ENCODE measurements at regions not wholly inside any gene's neighbourhood (a gene's known extent, or its start where the extent isn't known, plus 50 kb on each side); places are given as distances from the start of the nearest gene placed in this dataset.

DNA sequence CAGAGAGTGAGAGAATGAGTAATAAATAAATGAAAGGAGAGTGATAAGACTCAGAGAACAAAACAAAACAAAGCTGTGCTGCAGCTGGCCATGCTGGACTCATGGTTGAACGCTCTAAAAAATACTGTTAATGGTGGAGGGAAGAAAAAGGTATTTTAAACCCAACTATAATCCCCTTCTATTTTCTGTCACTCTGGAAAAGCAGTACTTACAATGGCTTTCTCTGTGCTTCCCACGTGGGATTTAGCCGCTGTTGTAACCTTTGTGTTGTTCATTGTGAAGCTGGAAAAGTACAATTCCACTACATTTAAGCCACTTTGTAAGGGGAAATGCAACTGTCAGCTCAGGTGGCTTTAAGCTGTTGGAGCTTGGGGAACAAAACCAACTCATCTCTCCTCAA, 917.7 kb downstream of the IGSF11 start:
- Histone ChIP-seq H3K27me3 (no peaks in the 10 kb centered on the region), H3K4me3 (replicated peaks in 1 of 3) (no peak overlapping the region), H3K9me3 (no peaks in the 10 kb centered on the region), H3K4me1 (no peaks in the 10 kb centered on the region), H3K36me3 (no peaks in the 10 kb centered on the region), H3K27ac (no peak overlapping the region)
- no peak for TF ChIP-seq POLR2A (IDR thresholded peaks at IDR 0.05)
- TF ChIP-seq, protein P1, sequence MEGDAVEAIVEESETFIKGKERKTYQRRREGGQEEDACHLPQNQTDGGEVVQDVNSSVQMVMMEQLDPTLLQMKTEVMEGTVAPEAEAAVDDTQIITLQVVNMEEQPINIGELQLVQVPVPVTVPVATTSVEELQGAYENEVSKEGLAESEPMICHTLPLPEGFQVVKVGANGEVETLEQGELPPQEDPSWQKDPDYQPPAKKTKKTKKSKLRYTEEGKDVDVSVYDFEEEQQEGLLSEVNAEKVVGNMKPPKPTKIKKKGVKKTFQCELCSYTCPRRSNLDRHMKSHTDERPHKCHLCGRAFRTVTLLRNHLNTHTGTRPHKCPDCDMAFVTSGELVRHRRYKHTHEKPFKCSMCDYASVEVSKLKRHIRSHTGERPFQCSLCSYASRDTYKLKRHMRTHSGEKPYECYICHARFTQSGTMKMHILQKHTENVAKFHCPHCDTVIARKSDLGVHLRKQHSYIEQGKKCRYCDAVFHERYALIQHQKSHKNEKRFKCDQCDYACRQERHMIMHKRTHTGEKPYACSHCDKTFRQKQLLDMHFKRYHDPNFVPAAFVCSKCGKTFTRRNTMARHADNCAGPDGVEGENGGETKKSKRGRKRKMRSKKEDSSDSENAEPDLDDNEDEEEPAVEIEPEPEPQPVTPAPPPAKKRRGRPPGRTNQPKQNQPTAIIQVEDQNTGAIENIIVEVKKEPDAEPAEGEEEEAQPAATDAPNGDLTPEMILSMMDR (IDR thresholded peaks at IDR 0.05), result no peak
- 50 to 53% methylated on average over 3 of the region's 3 CpGs for WGBS, 2 donors
- intact Hi-C loops (cut with DNase I), result no loop called here
- DNase-seq, result no peak

DNA sequence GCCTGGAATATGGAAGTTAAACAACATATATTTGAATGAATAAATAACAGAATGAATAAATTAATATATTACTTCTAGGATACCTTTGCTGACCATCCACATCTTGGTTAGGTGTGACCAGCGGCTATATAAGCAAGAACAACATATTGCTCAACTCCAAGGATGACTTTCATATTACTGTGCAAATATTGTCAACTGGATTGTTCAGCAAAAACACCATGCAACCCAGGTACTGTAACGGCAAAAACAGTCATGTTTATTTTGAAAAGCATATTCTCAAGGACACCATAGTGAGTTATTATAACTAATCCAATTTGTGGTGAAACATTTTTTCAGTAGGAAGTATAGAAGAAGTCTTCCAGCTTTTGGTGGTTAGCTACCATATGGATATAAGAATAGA, 907.9 kb downstream of the IGSF11 start:
- Histone ChIP-seq H3K4me1 (no peaks in the 10 kb centered on the region), H3K27ac (no peak overlapping the region), H3K4me3 (replicated peaks in 1 of 3) (no peak overlapping the region), H3K27me3 (no peaks in the 10 kb centered on the region), H3K9me3 (no peaks in the 10 kb centered on the region), H3K36me3 (no peaks in the 10 kb centered on the region)
- intact Hi-C loops (cut with DNase I), result no loop called here
- TF ChIP-seq POLR2A (IDR thresholded peaks at IDR 0.05), result no peak
- TF ChIP-seq, protein P1 (IDR thresholded peaks at IDR 0.05), result no peak
- no peak for DNase-seq
- WGBS, 2 donors, result 90% methylated on average over 2 of the region's 2 CpGs

DNA sequence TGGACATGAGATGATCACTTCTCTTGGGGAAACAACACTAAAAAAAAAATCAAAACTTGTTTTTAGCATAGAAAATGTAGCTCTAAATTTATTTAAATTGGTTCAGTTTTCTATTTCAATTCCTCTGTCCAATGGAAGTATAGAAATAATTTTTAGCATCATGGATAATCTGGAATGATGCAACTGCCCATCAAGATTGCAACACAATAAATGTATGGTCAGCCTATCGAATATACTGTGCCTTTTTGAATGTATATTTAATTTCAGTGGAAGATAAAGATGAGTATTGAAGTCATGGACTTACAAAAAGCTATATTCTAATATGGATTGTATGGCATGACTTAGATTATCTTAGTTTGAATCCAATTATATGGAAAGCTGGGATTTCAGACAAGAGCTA, 906.7 kb downstream of the IGSF11 start:
- H3K4me3 ChIP-seq (replicated peaks in 1 of 3), result no peak overlapping the region
- H3K27me3 ChIP-seq, result no peaks in the 10 kb centered on the region
- no peaks in the 10 kb centered on the region for H3K9me3 ChIP-seq
- no peaks in the 10 kb centered on the region for H3K4me1 ChIP-seq
- no peak for DNase-seq
- H3K27ac ChIP-seq, result no peak overlapping the region
- WGBS, 2 donors, result 75 to 79% methylated on average over 1 of the region's 1 CpG
- no peaks in the 10 kb centered on the region for H3K36me3 ChIP-seq
- intact Hi-C loops (cut with DNase I), result no loop called here
- TF ChIP-seq, protein P1 (IDR thresholded peaks at IDR 0.05), result no peak
- TF ChIP-seq POLR2A (IDR thresholded peaks at IDR 0.05), result no peak

DNA sequence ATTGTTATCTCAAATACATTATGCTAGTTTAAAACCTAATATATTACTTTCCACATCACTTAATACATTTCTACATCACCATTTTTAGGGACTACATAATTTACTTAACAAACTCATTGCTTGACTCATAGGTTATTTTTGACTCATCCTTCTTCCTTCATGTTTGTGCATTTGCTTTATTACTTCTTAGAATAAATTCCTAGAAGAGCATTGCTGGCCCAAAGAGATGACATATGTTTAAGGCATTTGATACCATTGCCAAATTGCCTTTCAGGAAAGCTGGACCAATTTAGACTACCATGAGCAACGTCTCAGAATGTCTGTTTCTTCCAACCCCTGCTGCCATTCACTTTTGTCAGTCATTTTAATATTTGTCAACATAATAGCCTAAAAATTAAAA, 905.8 kb downstream of the IGSF11 start:
- Histone ChIP-seq H3K4me3 (replicated peaks in 1 of 3) (no peak overlapping the region), H3K4me1 (no peaks in the 10 kb centered on the region), H3K36me3 (no peaks in the 10 kb centered on the region), H3K27me3 (no peaks in the 10 kb centered on the region), H3K9me3 (no peaks in the 10 kb centered on the region), H3K27ac (no peak overlapping the region)
- WGBS, 2 donors, result 30 to 43% methylated on average over 1 of the region's 1 CpG
- no peak for TF ChIP-seq POLR2A (IDR thresholded peaks at IDR 0.05)
- TF ChIP-seq, protein P1 (IDR thresholded peaks at IDR 0.05), result no peak
- intact Hi-C loops (cut with DNase I), result no loop called here
- DNase-seq, result no peak

DNA sequence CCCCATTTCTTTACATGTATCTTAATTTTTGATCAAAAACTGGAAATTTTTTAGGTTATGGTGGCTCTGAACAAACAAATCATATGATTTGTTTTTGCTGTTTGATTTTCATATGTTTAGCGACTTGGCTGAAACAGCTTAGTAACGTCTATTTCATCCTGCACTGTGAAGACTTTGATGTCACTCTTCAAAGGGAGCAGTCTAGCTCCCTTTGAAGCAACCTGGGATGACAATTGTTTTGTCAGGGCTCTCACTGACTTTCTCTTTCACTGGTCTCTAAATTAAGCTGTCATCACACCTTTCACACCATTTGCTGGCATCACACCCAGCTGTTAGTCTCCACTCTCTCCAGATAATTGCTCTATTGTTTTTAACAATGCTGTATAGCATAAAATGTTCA, 896.9 kb downstream of the IGSF11 start:
- TF ChIP-seq, protein P1 (IDR thresholded peaks at IDR 0.05), result no peak
- TF ChIP-seq POLR2A (IDR thresholded peaks at IDR 0.05), result no peak
- H3K4me1 ChIP-seq, result no peaks in the 10 kb centered on the region
- H3K9me3 ChIP-seq, result no peaks in the 10 kb centered on the region
- 64 to 84% methylated on average over 2 of the region's 2 CpGs for WGBS, 2 donors
- no peak for DNase-seq
- no peaks in the 10 kb centered on the region for H3K36me3 ChIP-seq
- no peaks in the 10 kb centered on the region for H3K27me3 ChIP-seq
- no peak overlapping the region for H3K27ac ChIP-seq
- no peak overlapping the region for H3K4me3 ChIP-seq (replicated peaks in 1 of 3)
- intact Hi-C loops (cut with DNase I), result no loop called here

All from thyroid gland (tissue), 4 donors.